ENCODE measurements at regions not wholly inside any gene's neighbourhood (a gene's known extent, or its start where the extent isn't known, plus 50 kb on each side); places are given as distances from the start of the nearest gene placed in this dataset.

DNA sequence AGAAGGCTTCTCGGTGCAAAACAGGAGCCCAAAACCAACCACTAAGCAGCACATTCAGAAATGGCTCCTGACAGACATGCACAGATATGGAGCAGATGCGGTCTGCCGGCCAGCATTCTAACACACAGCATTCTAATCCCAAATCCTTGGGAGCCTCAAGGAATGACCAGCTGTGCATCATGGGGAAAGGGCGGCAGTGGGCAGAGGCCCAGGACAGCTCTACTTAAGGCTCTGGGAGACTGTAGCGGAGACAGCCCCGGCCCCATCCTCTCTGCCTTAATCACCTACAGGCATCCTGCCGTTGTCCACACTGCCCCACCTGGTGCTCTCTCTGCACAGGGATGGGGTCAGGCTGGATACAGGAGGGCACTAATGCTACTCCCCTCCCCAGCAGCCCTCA lies 1016.0 kb downstream of the UQCRFS1 start:
- H3K36me3 ChIP-seq (ENCODE audit: control insufficient read depth in 2 of 2, extremely low read depth in 1 of 2, insufficient read depth in 2 of 2, low read length in 2 of 2), result no peaks in the 10 kb centered on the region
- no peaks in the 10 kb centered on the region for H4K20me1 ChIP-seq (replicated peaks; ENCODE audit: control insufficient read depth, extremely low read depth, insufficient read depth, low read length)
- ChIA-PET CTCF (no interaction called here), POLR2A (no interaction called here)
- no peak overlapping the region for H3K4me3 ChIP-seq (replicated peaks in 1 of 3; ENCODE audit: insufficient read depth in 1 of 3, low read depth in 1 of 3, low read length in 3 of 3)
- H3K4me1 ChIP-seq (ENCODE audit: control insufficient read depth, extremely low read depth, insufficient read depth, low read length), result no peaks in the 10 kb centered on the region
- no peaks in the 10 kb centered on the region for H3K9me1 ChIP-seq (replicated peaks; ENCODE audit: control insufficient read depth, extremely low read depth, insufficient read depth, low read length)
- H3K4me2 ChIP-seq (ENCODE audit: insufficient read depth, low read length), result no peak overlapping the region
- H3K9ac ChIP-seq (replicated peaks; ENCODE audit: extremely low read depth, insufficient read depth, low read length), result no peak overlapping the region
- dilution Hi-C loops (cut with MboI; ENCODE audit: extremely low pct_ligation_motif_present, low sequenced_read_pairs) (no loop called here), intact Hi-C loops (cut with micrococcal nuclease) (no loop called here)
- no peak for DNase-seq (ENCODE audit: low read depth, low spot score)
- H3K9me3 ChIP-seq (replicated peaks; ENCODE audit: control insufficient read depth, insufficient read depth, low read length), result peaks cover 7% of the 10 kb centered on the region
- no peaks in the 10 kb centered on the region for H3K79me2 ChIP-seq (ENCODE audit: control insufficient read depth, insufficient read depth, low read length)
- FAIRE-seq, result no peak
- no peaks in the 10 kb centered on the region for H3K27me3 ChIP-seq (ENCODE audit: control insufficient read depth in 2 of 2, insufficient read depth in 2 of 2, low read length in 2 of 2)
- no peak overlapping the region for H2AFZ ChIP-seq (ENCODE audit: low read depth, low read length)
- no peak overlapping the region for H3K27ac ChIP-seq (ENCODE audit: insufficient read depth, low read depth, low read length)
- no TSS peak for BruUV-seq (replicated peaks)
- TF ChIP-seq JUN (IDR thresholded peaks at IDR 0.05; ENCODE audit: borderline replicate concordance, insufficient read depth, insufficient read length, low read depth), result no peak
- TF ChIP-seq, protein P1, sequence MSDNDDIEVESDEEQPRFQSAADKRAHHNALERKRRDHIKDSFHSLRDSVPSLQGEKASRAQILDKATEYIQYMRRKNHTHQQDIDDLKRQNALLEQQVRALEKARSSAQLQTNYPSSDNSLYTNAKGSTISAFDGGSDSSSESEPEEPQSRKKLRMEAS (IDR thresholded peaks at IDR 0.05; ENCODE audit: insufficient read depth, insufficient read length), result no peak
- TF ChIP-seq, protein P2, sequence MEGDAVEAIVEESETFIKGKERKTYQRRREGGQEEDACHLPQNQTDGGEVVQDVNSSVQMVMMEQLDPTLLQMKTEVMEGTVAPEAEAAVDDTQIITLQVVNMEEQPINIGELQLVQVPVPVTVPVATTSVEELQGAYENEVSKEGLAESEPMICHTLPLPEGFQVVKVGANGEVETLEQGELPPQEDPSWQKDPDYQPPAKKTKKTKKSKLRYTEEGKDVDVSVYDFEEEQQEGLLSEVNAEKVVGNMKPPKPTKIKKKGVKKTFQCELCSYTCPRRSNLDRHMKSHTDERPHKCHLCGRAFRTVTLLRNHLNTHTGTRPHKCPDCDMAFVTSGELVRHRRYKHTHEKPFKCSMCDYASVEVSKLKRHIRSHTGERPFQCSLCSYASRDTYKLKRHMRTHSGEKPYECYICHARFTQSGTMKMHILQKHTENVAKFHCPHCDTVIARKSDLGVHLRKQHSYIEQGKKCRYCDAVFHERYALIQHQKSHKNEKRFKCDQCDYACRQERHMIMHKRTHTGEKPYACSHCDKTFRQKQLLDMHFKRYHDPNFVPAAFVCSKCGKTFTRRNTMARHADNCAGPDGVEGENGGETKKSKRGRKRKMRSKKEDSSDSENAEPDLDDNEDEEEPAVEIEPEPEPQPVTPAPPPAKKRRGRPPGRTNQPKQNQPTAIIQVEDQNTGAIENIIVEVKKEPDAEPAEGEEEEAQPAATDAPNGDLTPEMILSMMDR (IDR thresholded peaks at IDR 0.05; ENCODE audit: extremely low read depth in 1 of 2, insufficient read depth in 1 of 2, low read depth in 1 of 2, low read length in 2 of 2), result no peak
- no peak for TF ChIP-seq POLR2A (IDR thresholded peaks at IDR 0.05; ENCODE audit: low read depth, low read length)
- TF ChIP-seq FOS (IDR thresholded peaks at IDR 0.05; ENCODE audit: borderline replicate concordance, insufficient read depth, low read length), result no peak
- TF ChIP-seq EZH2 (IDR thresholded peaks at IDR 0.05; ENCODE audit: borderline replicate concordance, low read depth, low read length, severe bottlenecking), result no peak
- TF ChIP-seq MYC (IDR thresholded peaks at IDR 0.05; ENCODE audit: low read depth, low read length), result no peak
- TF ChIP-seq POLR2AphosphoS5 (IDR thresholded peaks at IDR 0.05; ENCODE audit: insufficient read depth, low read depth, low read length), result no peak
- no peak for TF ChIP-seq GATA2 (IDR thresholded peaks at IDR 0.05; ENCODE audit: insufficient read depth, insufficient read length, low read depth, low read length)

Data from endothelial cell of umbilical vein (primary cell).